HFF-Myc (cell line): ENCODE measurements at regions not wholly inside any gene's neighbourhood (a gene's known extent, or its start where the extent isn't known, plus 50 kb on each side); places are given as distances from the start of the nearest gene placed in this dataset.
"Not testable (repeated sequence)": the region's sequence is repeated elsewhere in the genome, so short reads cannot be mapped to it uniquely, and the experiment has no call there.

ENCODE experiments used
- DNase-seq: peaks from one replicate; pipeline ENCODE4 v3.0.0-alpha.2; 2011; ENCODE audit warnings: low read depth; ENCODE audit errors: extremely low read depth
- H3K4me3 ChIP-seq: replicated peaks from 2 replicates; pipeline ENCODE4 v1.5.1; 2011; ENCODE audit warnings: low read depth, mild to moderate bottlenecking, control low read depth, low read length
- TF ChIP-seq, protein P1 (sequence below): IDR thresholded peaks from 2 replicates; pipeline ENCODE4 v1.5.1; 2012; ENCODE audit warnings: mild to moderate bottlenecking, low read depth, low read length, control low read depth; ENCODE audit errors: missing control alignments

DNA sequence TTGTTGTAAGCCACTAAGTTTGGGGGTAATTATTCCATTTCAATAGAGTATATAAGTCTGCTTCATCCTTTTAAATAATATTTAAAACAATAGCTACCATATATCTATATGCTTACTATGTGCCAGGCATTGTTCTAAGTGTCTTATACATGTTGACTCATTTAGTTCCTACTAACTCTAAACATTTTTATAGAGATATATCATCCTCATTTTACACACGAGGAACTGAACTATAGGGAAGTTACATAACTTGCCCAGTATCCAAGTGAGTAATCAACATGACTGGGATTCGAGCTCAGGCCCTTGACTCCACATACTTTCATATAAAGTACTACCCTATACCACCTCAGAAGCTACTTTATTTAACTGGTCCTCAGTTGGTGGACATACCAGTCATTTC lies 175.3 kb upstream of the RAI2 start:
- TF ChIP-seq, protein P1, sequence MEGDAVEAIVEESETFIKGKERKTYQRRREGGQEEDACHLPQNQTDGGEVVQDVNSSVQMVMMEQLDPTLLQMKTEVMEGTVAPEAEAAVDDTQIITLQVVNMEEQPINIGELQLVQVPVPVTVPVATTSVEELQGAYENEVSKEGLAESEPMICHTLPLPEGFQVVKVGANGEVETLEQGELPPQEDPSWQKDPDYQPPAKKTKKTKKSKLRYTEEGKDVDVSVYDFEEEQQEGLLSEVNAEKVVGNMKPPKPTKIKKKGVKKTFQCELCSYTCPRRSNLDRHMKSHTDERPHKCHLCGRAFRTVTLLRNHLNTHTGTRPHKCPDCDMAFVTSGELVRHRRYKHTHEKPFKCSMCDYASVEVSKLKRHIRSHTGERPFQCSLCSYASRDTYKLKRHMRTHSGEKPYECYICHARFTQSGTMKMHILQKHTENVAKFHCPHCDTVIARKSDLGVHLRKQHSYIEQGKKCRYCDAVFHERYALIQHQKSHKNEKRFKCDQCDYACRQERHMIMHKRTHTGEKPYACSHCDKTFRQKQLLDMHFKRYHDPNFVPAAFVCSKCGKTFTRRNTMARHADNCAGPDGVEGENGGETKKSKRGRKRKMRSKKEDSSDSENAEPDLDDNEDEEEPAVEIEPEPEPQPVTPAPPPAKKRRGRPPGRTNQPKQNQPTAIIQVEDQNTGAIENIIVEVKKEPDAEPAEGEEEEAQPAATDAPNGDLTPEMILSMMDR = no peak

DNA sequence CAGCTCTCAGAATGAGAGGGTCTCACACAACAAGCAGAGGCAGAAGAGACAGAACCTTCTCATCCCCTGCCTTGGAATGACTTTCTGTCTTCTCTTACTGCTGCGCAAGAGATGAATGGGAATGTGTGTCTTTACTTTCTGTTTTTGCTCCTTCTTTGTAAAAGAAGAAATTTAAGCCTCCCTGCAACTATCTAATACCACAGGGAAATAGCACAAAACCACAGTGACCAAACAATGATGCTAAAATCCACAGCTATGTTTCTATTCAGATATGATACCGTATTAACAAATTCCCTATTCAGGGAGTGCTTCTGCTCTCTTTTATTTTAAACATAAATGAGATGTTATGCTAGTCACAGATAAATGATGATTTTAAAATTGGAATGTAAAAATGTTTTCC lies 173.8 kb upstream of the RAI2 start:
- DNase-seq = no peak
- TF ChIP-seq, protein P1 = no peak
- no peak overlapping the region for H3K4me3 ChIP-seq

More for the DNA sequence above, 175.3 kb upstream of the RAI2 start:
- no peak for DNase-seq
- no peak overlapping the region for H3K4me3 ChIP-seq

DNA sequence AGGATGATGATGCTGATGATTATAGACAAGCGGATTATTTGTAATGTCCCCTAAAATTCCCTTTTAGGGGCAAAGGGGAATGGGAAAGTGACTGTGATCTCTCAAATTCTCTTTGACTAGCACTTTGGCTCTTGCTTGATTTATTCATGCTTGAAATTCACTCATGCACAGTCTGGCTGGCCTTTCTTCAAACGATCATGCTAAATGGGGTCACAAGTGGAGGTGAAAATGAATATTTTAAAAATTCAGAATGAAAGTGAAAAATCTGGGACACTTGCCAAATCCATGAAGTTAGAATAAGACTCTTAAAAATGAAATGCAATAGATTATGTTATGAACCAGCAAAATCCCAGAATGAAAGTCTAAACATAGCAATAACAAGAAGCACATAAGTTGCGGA lies 173.4 kb upstream of the RAI2 start:
- TF ChIP-seq, protein P1 = no peak
- H3K4me3 ChIP-seq = no peak overlapping the region
- DNase-seq = no peak

DNA sequence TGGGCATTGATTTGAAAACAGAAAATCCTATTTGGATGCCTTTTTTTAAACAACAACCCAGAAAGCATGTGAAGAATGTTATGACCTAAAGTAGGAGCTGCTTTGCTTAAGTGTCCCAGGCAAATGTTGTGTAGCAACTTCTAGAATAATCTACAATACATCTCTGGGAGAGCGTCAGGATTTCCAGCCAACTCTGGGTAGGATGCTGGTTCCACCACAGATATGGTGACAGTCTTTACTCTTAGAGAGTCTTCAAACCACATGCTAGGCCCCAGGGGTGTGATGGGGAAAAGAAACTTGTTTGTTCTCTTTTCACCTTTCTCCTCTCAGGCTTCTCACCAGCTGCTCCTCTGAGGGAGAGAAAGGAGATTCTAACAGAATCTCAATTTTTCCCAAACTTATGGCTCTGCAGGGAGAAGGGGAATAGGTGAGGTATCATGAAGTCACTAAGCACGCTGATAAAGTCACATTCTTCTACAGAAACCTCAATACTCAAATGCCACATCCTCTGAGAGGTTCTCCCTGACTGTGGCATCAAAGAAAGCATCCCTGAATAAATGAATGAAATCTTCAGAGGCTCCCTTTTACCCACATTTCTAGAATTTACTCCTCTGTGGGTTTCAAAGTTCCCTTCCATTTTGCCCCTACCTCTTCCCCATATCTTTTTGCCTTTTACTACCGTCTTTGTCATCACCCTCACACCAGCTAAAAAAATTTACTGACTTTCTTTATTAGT lies 171.6 kb upstream of the RAI2 start:
- TF ChIP-seq, protein P1 = no peak
- no peak overlapping the region for H3K4me3 ChIP-seq
- DNase-seq = no peak

DNA sequence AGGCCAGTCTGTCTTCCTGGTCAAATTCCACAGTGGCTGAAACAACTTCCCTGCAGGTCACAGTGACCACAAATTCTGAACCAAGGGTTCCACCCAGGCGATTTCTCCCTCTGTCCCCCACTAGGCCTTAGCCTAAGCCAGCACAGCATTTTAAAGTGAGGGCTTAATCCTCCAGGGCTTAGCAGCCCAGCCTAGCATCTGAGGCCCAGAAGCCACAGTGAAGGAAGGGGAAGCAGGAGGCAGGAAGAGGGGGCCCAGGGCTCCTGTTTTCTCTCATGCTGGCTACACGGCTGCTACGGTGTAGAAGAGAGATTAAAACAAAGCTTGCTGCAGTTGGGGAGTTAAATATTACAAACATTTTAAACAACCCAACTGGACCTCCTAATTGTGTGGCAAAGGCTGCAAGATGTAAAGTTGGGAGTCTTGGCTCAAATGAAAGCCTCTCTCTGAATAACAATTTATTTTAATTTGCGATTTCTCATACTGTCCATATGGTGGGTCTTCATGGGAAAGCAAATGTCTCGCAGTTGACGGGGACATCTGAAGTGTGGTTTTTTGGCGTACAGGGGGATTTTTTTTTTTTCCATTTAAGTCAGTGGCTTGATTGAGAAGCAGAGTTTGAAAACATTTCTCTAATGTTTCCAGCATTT lies 170.8 kb upstream of the RAI2 start:
- no peak overlapping the region for H3K4me3 ChIP-seq
- no peak for DNase-seq
- TF ChIP-seq, protein P1 = no peak

DNA sequence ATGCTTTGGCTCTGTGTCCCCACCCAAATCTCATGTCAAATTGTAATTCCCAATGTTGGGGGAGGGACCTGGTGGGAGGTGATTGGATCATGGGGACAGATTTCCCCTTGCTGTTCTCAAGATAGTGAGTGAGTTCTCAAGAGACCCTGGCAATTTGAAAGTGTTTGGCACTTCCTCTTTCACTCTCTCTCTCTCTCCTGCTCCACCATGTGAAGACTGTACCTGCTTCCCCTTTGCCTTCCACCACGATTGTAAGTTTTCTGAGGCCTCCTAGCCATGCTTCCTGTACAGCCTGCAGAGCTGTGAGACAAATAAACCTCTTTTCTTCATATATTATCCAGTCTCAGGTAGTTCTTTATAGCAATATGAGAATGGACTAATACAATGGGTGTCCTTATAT lies 169.6 kb upstream of the RAI2 start:
- not testable (repeated sequence) for H3K4me3 ChIP-seq, DNase-seq

DNA sequence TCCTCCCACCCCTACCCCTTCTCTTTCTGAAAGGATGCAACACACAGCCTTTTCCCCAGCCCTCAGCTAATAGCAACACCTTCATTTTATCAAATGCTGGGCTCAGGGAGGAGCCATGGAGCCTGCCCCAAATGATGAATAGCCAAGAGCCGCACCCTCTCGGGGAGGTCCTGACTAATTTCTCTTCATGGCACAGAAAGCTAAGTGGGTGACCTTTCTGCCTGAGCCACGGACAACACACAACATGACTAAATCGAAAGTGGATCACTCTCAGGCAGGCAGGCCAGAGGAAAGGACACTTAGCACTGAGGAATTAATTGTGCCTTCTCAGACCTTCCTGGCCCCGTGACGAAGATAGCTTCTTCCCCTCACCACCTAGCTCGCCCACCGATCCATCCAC lies 165.1 kb upstream of the RAI2 start:
- TF ChIP-seq, protein P1 = no peak
- H3K4me3 ChIP-seq = no peak overlapping the region
- DNase-seq = no peak
